Heart left ventricle (tissue), 13 donors: ENCODE measurements at regions not wholly inside any gene's neighbourhood (a gene's known extent, or its start where the extent isn't known, plus 50 kb on each side); places are given as distances from the start of the nearest gene placed in this dataset.

Experiments used
- CTCF ChIP-seq, 12 donors: fragments of 200-600 bp; sonication (generic) in 4 of 12; IDR thresholded peaks; one replicate each; pipeline versions ENCODE4 v1.5.0 to v1.8.0; 2018 to 2022; ENCODE audit warnings: antibody characterized with exemption in 12 of 12, mild to moderate bottlenecking in 5 of 12
- POLR2A ChIP-seq, 2 donors: fragments of 450-650 bp; IDR thresholded peaks; one replicate each; pipeline ENCODE4 v1.6.1; 2017; ENCODE audit warnings: antibody characterized with exemption in 2 of 2, mild to moderate bottlenecking in 2 of 2, moderate library complexity in 2 of 2
- donor health status: ischemic (EF 13 %, LVEDD 7.1; RV severe dilation, severe dysfunction).
- donor health status: DM: no; HTN: yes; CAD: no.
- donor health status: DM: no; HTN: no; CAD: no.
- donor health status: ischemic (EF 25% LVEDD 6.9; RV normal size, moderate dysfunction).
- donor health status: ischemic (EF 25% LVEDD 5.7; RV mildly dilated, moderate dysfunction).
- donor health status: ischemic (EF 35%, LVEDD 5.7; RV mildly dilated, moderate dysfunction).
- donor health status: nonischemic (EF 11% LVEDD 7.7; RV severe dilation, severe dysfunction).
- donor health status: DM: yes; HTN: yes; CAD: no.
- donor health status: PGD.
- donor health status: ischemic (EF 29% LVEDD 5.4; RV normal size, mild dysfunction).
- donor health status: nonischemic (EF 23%, LVEDD 6.1; RV moderate dilation, normal function).

- no peak for TF ChIP-seq POLR2A (IDR thresholded peaks at IDR 0.05)
- no peak for TF ChIP-seq CTCF (IDR thresholded peaks at IDR 0.05)
These were observed 104.8 kb downstream of the PSMG1 start for GRCh38 chr21:39078322-39079065.
